ENCODE measurements at regions not wholly inside any gene's neighbourhood (a gene's known extent, or its start where the extent isn't known, plus 50 kb on each side); places are given as distances from the start of the nearest gene placed in this dataset.
A peak's percentile ranks its signal among the peaks of the same experiment; 100 is the strongest.

DNA sequence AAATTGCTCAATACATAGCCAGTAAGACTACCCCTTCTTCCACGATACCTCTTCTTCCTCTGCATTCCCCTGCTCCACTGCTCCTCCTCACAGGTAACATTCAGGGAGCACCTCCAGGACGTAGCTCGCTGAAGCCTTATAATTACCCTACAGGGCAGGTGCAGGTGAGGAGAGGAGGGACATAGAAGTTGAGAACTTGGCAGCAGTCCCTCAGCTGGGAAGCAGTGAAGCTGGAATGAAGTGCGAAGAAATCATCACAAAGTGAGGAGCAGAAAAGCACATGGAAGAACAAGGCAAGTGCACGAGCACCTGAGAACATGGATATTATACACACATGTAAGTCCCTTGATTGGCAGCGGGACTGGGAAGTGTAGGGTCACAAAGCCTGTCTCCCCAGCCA is 118.2 kb downstream of the HSD17B3 start:
- no peak overlapping the region for H3K27ac ChIP-seq
- H3K4me1 ChIP-seq = peaks cover 8 to 14% (median 10%) of the 10 kb centered on the region in 4 donors
- no peak overlapping the region for H3K4me3 ChIP-seq
- DNase-seq = no peak
- TF ChIP-seq EP300 (IDR thresholded peaks at IDR 0.05) = no peak
- 83 to 86% methylated on average over 6 of the region's 6 CpGs for WGBS, 2 donors
- H3K9me3 ChIP-seq = peaks cover 0 to 12% (median 7%) of the 10 kb centered on the region in 4 donors
- no peaks in the 10 kb centered on the region for H3K36me3 ChIP-seq
- ATAC-seq (ENCODE audit: low FRiP score in 2 of 2) = no peak
- no peaks in the 10 kb centered on the region for H3K27me3 ChIP-seq

- Histone ChIP-seq H3K27me3 (no peaks in the 10 kb centered on the region), H3K36me3 (no peaks in the 10 kb centered on the region), H3K27ac (no peak overlapping the region), H3K9me3 (no peaks in the 10 kb centered on the region), H3K4me3 (no peak overlapping the region), H3K4me1 (peaks cover 0 to 3% (median 0%) of the 10 kb centered on the region in 4 donors)
- DNase-seq (peak in 1 of 2 donors; percentile 54), ATAC-seq (ENCODE audit: low FRiP score in 2 of 2) (no peak)
- 92 to 93% methylated on average over 8 of the region's 8 CpGs for whole genome bisulfite sequencing, 2 donors
- TF ChIP-seq CTCF (IDR thresholded peaks at IDR 0.05) = no peak
- no peak for TF ChIP-seq EP300 (IDR thresholded peaks at IDR 0.05)
- TF ChIP-seq POLR2A (IDR thresholded peaks at IDR 0.05) = no peak
- TF ChIP-seq POLR2AphosphoS5 (IDR thresholded peaks at IDR 0.05) = no peak
These were observed 123.8 kb downstream of the HSD17B3 start for GRCh38 chr9:96178153-96178552.

DNA sequence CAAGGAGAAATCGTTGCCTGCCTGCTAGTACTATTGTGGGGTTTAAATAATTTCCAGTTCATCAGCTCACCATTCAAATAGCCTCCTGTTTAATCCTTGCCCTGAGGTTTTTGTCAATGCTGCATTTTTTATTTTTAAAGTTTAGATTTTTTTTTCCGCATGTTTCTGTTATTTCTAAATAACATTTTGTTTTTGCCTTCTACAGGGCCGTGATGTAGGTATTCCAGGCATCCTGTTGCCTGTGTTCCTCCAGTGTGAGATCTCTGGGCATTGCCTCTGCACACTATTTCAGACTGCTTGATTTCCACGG is 124.3 kb downstream of the HSD17B3 start:
- 64 to 71% methylated on average over 4 of the region's 4 CpGs for WGBS, 2 donors

GRCh38 chr9:96177005-96177718 is 124.8 kb downstream of the HSD17B3 start:
- ATAC-seq (ENCODE audit: low FRiP score in 2 of 2) = peak; percentile 28 to 41

More for the DNA sequence above, 124.3 kb downstream of the HSD17B3 start:
- Histone ChIP-seq H3K9me3 (no peaks in the 10 kb centered on the region), H3K4me3 (no peak overlapping the region), H3K27me3 (no peaks in the 10 kb centered on the region), H3K27ac (no peak overlapping the region), H3K4me1 (peaks cover 0 to 3% (median 0%) of the 10 kb centered on the region in 4 donors), H3K36me3 (no peaks in the 10 kb centered on the region)
- ATAC-seq (ENCODE audit: low FRiP score in 2 of 2) (no peak), DNase-seq (no peak)
- TF ChIP-seq POLR2A (IDR thresholded peaks at IDR 0.05) = no peak
- TF ChIP-seq POLR2AphosphoS5 (IDR thresholded peaks at IDR 0.05) = no peak
- TF ChIP-seq EP300 (IDR thresholded peaks at IDR 0.05) = no peak
- no peak for TF ChIP-seq CTCF (IDR thresholded peaks at IDR 0.05)

DNA sequence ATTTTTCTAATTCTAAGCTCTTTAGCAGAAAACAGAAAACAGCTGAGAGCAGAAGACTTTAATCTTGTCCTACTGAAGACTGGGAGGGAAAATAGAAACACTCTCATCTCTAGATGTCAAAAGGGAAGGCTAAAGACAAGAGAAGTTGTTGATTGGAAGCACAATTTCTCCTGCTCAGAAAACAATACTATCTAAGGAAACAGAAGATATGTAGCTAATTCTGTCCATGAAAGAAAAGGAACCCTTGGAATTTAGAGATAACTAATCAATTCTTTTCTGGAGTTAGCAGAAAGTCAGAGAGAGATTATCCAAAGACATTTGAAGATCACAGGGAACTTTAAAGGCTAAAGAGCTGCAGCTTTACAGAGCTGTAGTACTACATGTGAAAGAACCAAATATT is 126.2 kb downstream of the HSD17B3 start:
- DNase-seq = no peak
- no peaks in the 10 kb centered on the region for H3K27me3 ChIP-seq
- H3K27ac ChIP-seq = no peak overlapping the region
- H3K4me1 ChIP-seq = peaks cover 0 to 3% (median 0%) of the 10 kb centered on the region in 4 donors
- ATAC-seq (ENCODE audit: low FRiP score in 2 of 2) = no peak
- H3K9me3 ChIP-seq = no peaks in the 10 kb centered on the region
- TF ChIP-seq POLR2A (IDR thresholded peaks at IDR 0.05) (no peak), EP300 (IDR thresholded peaks at IDR 0.05) (no peak), CTCF (IDR thresholded peaks at IDR 0.05) (no peak), POLR2AphosphoS5 (IDR thresholded peaks at IDR 0.05) (no peak)
- H3K36me3 ChIP-seq = no peaks in the 10 kb centered on the region
- H3K4me3 ChIP-seq = no peak overlapping the region

More at GRCh38 chr9:96177005-96177718, 124.8 kb downstream of the HSD17B3 start:
- 45 to 65% methylated on average over 10 of the region's 10 CpGs for WGBS, 2 donors
- no peaks in the 10 kb centered on the region for H3K36me3 ChIP-seq
- peaks cover 0 to 3% (median 0%) of the 10 kb centered on the region in 4 donors for H3K4me1 ChIP-seq
- H3K27ac ChIP-seq = no peak overlapping the region
- H3K27me3 ChIP-seq = no peaks in the 10 kb centered on the region
- TF ChIP-seq CTCF (IDR thresholded peaks at IDR 0.05) (no peak), POLR2AphosphoS5 (IDR thresholded peaks at IDR 0.05) (no peak), POLR2A (IDR thresholded peaks at IDR 0.05) (no peak), EP300 (IDR thresholded peaks at IDR 0.05) (no peak)
- peak; percentile 38 to 46 for DNase-seq
- no peak overlapping the region for H3K4me3 ChIP-seq
- H3K9me3 ChIP-seq = no peaks in the 10 kb centered on the region
